ENCODE measurements at regions not wholly inside any gene's neighbourhood (a gene's known extent, or its start where the extent isn't known, plus 50 kb on each side); places are given as distances from the start of the nearest gene placed in this dataset.

DNA sequence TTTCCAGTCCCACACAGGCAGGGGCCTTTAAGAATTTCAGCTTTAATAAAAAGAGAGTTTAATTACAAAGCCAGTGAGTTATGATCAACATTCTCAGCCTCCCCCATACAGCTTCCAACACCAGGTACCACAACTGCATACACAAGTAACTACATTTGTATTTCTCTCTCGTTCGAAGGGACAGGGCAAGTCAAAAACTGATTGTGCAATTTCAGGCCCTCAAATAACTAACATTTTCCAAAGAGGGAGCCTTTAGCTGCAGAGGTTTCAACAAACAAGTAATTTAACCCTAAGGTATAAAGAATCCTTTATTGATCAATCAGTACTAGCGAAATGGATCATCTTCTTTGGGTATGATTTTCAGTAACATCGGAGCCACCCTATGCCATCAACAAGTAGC lies 142.4 kb downstream of the ZNF281 start:
- TF ChIP-seq YY1 (IDR thresholded peaks at IDR 0.05; ENCODE audit: insufficient read depth, insufficient read length) = no peak
- no peak for TF ChIP-seq ZNF274 (IDR thresholded peaks at IDR 0.05; ENCODE audit: low read depth, low read length)
- no peak for TF ChIP-seq SUZ12 (IDR thresholded peaks at IDR 0.05; ENCODE audit: extremely low read depth, insufficient read depth, insufficient read length)
